Left ventricle myocardium inferior (tissue), 1 donor: ENCODE measurements at regions not wholly inside any gene's neighbourhood (a gene's known extent, or its start where the extent isn't known, plus 50 kb on each side); places are given as distances from the start of the nearest gene placed in this dataset.
A peak's percentile ranks its signal among the peaks of the same experiment; 100 is the strongest.

Experiments
- DNase-seq: peaks from one replicate; pipeline ENCODE4 v3.0.0-alpha.2; 2020
- H3K27ac ChIP-seq: fragments of 200-600 bp; replicated peaks from 2 replicates; pipeline ENCODE4 v1.8.0; 2021
- H3K27me3 ChIP-seq: fragments of 200-600 bp; 2 replicates; pipeline ENCODE4 v1.8.0; 2021; ENCODE audit warnings: low read depth
- H3K36me3 ChIP-seq: fragments of 200-600 bp; 2 replicates; pipeline ENCODE4 v1.8.0; 2021
- H3K4me1 ChIP-seq: fragments of 200-600 bp; 2 replicates; pipeline ENCODE4 v1.8.0; 2021
- H3K4me3 ChIP-seq: fragments of 200-600 bp; 2 replicates; pipeline ENCODE4 v1.8.0; 2021; ENCODE audit warnings: mild to moderate bottlenecking, moderate library complexity
- H3K9me3 ChIP-seq: fragments of 200-600 bp; replicated peaks from 2 replicates; pipeline ENCODE4 v1.8.0; 2021
- intact Hi-C: fragments of 100-400 bp; cut with micrococcal nuclease; formaldehyde crosslinking; loops from one replicate; pipeline ENCODE4 v1.11.0; 2022
- TF ChIP-seq, protein P1 (sequence below): fragments of 200-600 bp; IDR thresholded peaks from 2 replicates; pipeline ENCODE4 v1.8.0; 2021; ENCODE audit warnings: antibody characterized with exemption, mild to moderate bottlenecking, borderline replicate concordance
- donor health status: DM: no; HTN: yes; CAD: no; lungs with severe emphysema.

DNA sequence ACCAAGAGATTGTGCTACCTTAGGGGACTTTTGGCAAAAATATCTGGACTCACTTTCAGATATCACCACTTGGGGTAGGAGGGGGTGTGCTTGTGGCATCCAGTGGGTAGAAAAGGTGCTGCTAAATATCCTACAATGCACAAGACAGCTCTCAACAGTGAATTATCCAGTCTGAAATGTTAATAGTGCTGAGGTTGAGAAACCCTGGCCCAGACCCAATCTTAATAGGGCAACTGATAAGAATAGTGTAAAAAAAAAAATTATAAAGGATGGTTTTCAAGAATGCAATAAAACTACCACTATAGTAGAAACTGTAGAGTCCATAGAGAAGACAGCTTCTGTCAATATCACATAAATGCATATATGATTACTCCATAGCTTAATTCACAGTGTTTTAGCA, 185.5 kb downstream of the ZNF330 start:
- Histone ChIP-seq H3K9me3 (no peaks in the 10 kb centered on the region), H3K27ac (no peak overlapping the region), H3K36me3 (no peaks in the 10 kb centered on the region), H3K27me3 (no peaks in the 10 kb centered on the region), H3K4me1 (no peaks in the 10 kb centered on the region), H3K4me3 (no peak overlapping the region)
- intact Hi-C loops = no loop called here
- TF ChIP-seq, protein P1, sequence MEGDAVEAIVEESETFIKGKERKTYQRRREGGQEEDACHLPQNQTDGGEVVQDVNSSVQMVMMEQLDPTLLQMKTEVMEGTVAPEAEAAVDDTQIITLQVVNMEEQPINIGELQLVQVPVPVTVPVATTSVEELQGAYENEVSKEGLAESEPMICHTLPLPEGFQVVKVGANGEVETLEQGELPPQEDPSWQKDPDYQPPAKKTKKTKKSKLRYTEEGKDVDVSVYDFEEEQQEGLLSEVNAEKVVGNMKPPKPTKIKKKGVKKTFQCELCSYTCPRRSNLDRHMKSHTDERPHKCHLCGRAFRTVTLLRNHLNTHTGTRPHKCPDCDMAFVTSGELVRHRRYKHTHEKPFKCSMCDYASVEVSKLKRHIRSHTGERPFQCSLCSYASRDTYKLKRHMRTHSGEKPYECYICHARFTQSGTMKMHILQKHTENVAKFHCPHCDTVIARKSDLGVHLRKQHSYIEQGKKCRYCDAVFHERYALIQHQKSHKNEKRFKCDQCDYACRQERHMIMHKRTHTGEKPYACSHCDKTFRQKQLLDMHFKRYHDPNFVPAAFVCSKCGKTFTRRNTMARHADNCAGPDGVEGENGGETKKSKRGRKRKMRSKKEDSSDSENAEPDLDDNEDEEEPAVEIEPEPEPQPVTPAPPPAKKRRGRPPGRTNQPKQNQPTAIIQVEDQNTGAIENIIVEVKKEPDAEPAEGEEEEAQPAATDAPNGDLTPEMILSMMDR = no peak
- no peak for DNase-seq

DNA sequence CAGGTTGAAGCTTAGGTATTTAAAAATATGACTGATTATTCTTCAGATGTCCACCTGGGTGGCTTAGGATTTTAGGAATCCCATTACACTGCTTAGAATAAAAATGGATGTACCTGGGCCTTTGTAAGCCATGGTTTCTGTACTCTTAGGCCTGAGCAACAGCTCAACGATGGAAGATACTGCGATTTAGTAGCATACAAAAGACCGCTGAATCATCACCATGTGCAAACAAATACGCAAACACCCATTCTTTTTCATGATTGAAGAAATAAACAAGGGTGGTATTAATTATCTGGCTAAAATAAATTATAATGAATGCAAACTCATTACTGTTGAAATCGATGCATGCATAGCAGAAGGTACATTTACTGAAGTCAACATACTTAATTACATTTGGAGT, 188.9 kb downstream of the ZNF330 start:
- Histone ChIP-seq H3K36me3 (no peaks in the 10 kb centered on the region), H3K4me1 (no peaks in the 10 kb centered on the region), H3K9me3 (no peaks in the 10 kb centered on the region), H3K4me3 (no peak overlapping the region), H3K27ac (no peak overlapping the region), H3K27me3 (no peaks in the 10 kb centered on the region)
- TF ChIP-seq, protein P1 = no peak
- no peak for DNase-seq
- intact Hi-C loops = no loop called here

DNA sequence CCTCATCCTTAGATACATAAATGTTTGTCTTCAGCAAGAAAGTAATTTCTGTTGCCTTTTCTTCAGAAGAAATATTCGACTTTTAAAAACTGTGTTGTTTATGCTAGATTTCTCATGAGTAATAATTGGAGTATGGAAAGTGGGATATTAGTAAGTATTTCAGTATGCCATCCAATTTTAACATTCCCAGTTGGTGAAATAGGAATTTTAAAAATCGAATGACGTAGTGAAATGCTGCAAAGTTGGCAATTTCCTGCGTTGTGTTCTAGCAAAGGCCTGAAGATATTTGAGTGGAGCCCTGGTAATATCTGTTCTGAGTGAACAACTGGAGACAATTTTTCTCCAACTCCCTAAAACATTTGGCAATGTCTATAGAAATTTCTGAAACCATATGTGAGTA, 190.1 kb downstream of the ZNF330 start:
- intact Hi-C loops = no loop called here
- Histone ChIP-seq H3K27me3 (no peaks in the 10 kb centered on the region), H3K4me1 (no peaks in the 10 kb centered on the region), H3K9me3 (no peaks in the 10 kb centered on the region), H3K36me3 (no peaks in the 10 kb centered on the region), H3K27ac (no peak overlapping the region), H3K4me3 (no peak overlapping the region)
- no peak for DNase-seq
- TF ChIP-seq, protein P1 = no peak

DNA sequence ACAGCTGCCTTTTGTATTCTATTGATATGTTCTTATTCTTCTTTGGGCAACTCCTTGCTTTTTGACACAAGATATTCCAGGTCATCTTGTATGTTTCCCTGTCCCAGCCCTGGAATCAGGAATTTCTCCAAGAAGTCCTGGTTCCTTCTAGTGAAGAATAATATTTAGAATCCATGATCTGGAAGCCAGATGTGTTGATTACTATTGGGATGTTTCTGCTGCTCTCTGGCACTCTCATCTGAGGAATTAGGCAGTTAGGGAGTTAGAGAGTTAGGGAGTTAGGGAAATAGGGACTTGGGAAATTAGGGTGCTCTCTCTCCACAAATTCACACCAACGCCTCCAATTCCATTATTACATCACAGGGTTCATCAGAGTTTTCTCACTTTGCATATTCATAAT, 191.2 kb downstream of the ZNF330 start:
- TF ChIP-seq, protein P1 = no peak
- intact Hi-C loops = no loop called here

DNA sequence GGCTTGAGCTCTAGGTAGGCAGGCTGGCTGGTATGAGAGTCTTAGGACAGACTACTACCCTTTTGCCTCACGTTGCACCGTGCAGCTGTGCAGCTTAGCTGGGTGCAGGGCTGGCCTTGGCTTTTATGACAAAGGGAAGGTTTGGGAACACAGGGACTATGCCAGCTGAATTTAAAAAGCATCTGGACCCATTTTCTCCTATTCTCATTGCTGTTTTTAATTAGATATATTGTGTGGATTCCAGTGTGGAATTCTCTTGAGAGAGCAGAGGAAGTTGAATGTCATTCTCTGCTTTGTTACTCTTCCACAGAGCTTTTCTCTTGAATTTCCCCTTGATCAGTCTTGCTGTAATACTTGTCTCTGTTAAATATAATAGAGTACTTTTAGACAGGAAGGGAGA, 192.7 kb downstream of the ZNF330 start:
- Histone ChIP-seq H3K4me3 (no peak overlapping the region), H3K27ac (no peak overlapping the region), H3K27me3 (no peaks in the 10 kb centered on the region), H3K4me1 (peaks cover 4% of the 10 kb centered on the region), H3K36me3 (no peaks in the 10 kb centered on the region), H3K9me3 (no peaks in the 10 kb centered on the region)
- DNase-seq = no peak
- TF ChIP-seq, protein P1 = no peak
- intact Hi-C loops = no loop called here

More for the DNA sequence above, 191.2 kb downstream of the ZNF330 start:
- Histone ChIP-seq H3K4me3 (no peak overlapping the region), H3K4me1 (peaks cover 4% of the 10 kb centered on the region), H3K9me3 (no peaks in the 10 kb centered on the region), H3K27me3 (no peaks in the 10 kb centered on the region), H3K27ac (no peak overlapping the region), H3K36me3 (no peaks in the 10 kb centered on the region)
- DNase-seq = no peak

DNA sequence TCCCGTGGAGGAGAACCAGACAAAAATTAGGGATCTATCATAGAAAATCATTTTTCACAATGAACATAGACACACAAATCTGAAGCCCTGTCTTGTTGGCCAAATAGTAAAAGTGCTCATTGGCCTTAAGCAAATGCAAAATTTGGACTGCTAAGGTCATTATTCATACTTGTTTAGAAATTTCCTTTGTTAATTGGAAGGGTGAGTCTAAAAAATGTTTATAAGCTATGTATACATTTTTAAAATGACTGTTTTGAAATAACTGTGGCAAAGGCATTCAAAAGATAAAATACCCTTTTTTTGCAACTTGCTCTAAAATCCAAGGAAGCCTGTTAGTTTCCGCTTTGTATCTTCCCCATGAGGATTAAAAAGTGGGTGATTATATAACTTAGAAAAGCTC, 195.0 kb downstream of the ZNF330 start:
- DNase-seq = no peak
- Histone ChIP-seq H3K9me3 (no peaks in the 10 kb centered on the region), H3K27ac (peak overlapping the region; percentile 8), H3K4me3 (no peak overlapping the region), H3K36me3 (no peaks in the 10 kb centered on the region), H3K4me1 (peaks cover 4% of the 10 kb centered on the region), H3K27me3 (no peaks in the 10 kb centered on the region)
- TF ChIP-seq, protein P1 = no peak
- intact Hi-C loops = no loop called here
